HG02840 (cell line): ENCODE measurements at regions not wholly inside any gene's neighbourhood (a gene's known extent, or its start where the extent isn't known, plus 50 kb on each side); places are given as distances from the start of the nearest gene placed in this dataset.

Experiments used
- ATAC-seq: cut with Tn5 transposase; IDR thresholded peaks from one replicate; pipeline ENCODE4 v1.9.1; 2021; ENCODE audit warnings: mild to moderate bottlenecking, moderate library complexity, moderate number of reproducible peaks; ENCODE audit not compliant: unreplicated experiment, low FRiP score

GRCh38 chr2:17262854-17263569 is 255.2 kb downstream of the RAD51AP2 start:
- ATAC-seq, result no peak

- ATAC-seq, result no peak
Measured at GRCh38 chr2:17259613-17260012, 258.6 kb downstream of the RAD51AP2 start.

- no peak for ATAC-seq
Measured at GRCh38 chr2:17258861-17259260, 259.4 kb downstream of the RAD51AP2 start.

GRCh38 chr2:17257189-17257909 is 260.9 kb downstream of the RAD51AP2 start:
- no peak for ATAC-seq

GRCh38 chr2:17255071-17255470 is 263.2 kb downstream of the RAD51AP2 start:
- no peak for ATAC-seq

GRCh38 chr2:17254421-17254820 is 263.8 kb downstream of the RAD51AP2 start:
- ATAC-seq, result no peak

- no peak for ATAC-seq
Measured at GRCh38 chr2:17252258-17252657, 266.0 kb downstream of the RAD51AP2 start.

GRCh38 chr2:17251171-17251570 is 267.1 kb downstream of the RAD51AP2 start:
- ATAC-seq, result no peak

- no peak for ATAC-seq
Measured at GRCh38 chr2:17249249-17249648, 269.0 kb downstream of the RAD51AP2 start.

- ATAC-seq, result no peak
Measured at GRCh38 chr2:17245906-17246305, 272.3 kb downstream of the RAD51AP2 start.

GRCh38 chr2:17242813-17243485 is 275.3 kb downstream of the RAD51AP2 start:
- ATAC-seq, result no peak

- no peak for ATAC-seq
Measured at GRCh38 chr2:17239550-17239949, 278.7 kb downstream of the RAD51AP2 start.

GRCh38 chr2:17235167-17235566 is 283.1 kb downstream of the RAD51AP2 start:
- no peak for ATAC-seq

GRCh38 chr2:17232776-17233556 is 285.3 kb downstream of the RAD51AP2 start:
- ATAC-seq, result no peak

- no peak for ATAC-seq
Measured at GRCh38 chr2:17231394-17231965, 286.8 kb downstream of the RAD51AP2 start.

GRCh38 chr2:17229414-17229813 is 288.8 kb downstream of the RAD51AP2 start:
- ATAC-seq, result no peak

- ATAC-seq, result no peak
Measured at GRCh38 chr2:17228461-17228860, 289.8 kb downstream of the RAD51AP2 start.

GRCh38 chr2:17227856-17228255 is 290.4 kb downstream of the RAD51AP2 start:
- ATAC-seq, result no peak

GRCh38 chr2:17226941-17227490 is 291.2 kb downstream of the RAD51AP2 start:
- no peak for ATAC-seq

- ATAC-seq, result no peak
Measured at GRCh38 chr2:17223211-17223610, 295.0 kb downstream of the RAD51AP2 start.
